ENCODE measurements at regions not wholly inside any gene's neighbourhood (a gene's known extent, or its start where the extent isn't known, plus 50 kb on each side); places are given as distances from the start of the nearest gene placed in this dataset.
"Not testable (repeated sequence)": the region's sequence is repeated elsewhere in the genome, so short reads cannot be mapped to it uniquely, and the experiment has no call there.

- no peak for DNase-seq
Measured at GRCh38 chr17:68782789-68783188, 172.4 kb downstream of the ABCA8 start.

GRCh38 chr17:68780596-68780995, 174.6 kb downstream of the ABCA8 start:
- DNase-seq = no peak

DNA sequence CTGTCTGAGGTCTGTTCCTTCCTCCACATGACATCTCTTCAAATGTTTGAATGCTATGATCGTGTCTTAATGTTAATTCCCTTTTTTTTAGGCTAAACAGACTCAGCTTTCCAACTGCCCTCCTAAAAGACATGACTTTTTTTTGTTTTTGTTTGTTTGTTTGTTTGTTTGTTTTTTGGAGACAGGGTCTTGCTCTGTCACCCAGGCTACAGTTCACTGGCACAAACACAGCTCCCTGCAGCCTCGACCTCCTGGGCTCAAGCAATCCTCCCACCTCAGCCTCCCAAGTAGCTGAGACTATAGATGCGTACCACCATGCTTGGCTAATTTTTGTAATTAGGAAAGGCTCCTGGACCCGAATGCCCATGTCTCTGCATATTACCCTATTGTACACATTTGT, 176.5 kb downstream of the ABCA8 start:
- no peak for DNase-seq

GRCh38 chr17:68777856-68778694, 176.9 kb upstream of the FAM20A start:
- DNase-seq = no peak

DNA sequence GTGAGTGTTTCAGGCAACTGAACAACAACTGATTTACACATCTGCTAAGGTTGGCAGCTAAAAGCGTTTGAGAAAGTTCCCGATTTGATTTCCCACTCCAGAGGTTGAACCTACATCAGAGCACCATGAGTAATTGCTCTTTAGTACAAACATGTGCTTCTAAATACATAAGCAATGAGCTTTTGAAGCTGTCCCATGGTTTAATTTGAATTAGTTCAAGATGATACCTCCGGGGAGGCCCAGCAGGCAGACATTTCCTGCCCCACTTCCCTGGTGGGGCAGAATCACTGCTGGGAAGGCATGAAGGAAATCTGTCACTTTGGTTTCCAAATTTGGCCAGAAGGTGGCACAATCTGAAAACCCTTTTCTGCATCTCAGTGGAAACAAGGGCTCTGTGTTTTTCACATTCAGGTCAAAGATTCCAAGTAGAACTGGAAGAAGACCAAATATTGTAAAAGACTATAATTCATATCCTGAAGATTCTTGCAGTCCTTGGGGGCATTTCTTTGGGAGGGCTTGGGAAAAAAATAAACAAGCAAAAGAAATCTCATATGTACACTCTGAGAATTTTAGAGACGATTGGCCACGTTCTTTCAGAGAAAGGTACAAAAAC, 176.2 kb upstream of the FAM20A start:
- DNase-seq = peak in 43 of 58 donors; percentile 5 to 85 (median 31)

DNA sequence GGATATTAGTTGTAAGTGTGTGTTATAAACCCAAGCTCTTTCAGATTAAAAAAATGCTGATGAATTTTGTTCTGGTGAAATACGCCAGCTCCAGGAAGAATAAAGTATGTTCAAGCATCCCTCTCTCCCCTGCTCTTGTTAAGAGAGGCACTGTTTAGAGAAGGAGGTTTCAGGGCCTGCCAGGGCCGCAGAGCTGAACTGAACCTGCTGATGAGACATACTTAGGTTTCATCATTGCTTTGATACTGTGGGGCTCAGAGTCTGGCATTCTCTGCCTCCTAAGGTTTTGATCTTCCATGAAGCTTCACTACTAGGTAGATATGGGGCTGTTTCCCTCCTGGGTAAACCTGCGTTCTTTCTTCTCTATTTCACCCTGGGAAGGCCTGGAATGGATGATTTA, 175.3 kb upstream of the FAM20A start:
- DNase-seq = no peak

DNA sequence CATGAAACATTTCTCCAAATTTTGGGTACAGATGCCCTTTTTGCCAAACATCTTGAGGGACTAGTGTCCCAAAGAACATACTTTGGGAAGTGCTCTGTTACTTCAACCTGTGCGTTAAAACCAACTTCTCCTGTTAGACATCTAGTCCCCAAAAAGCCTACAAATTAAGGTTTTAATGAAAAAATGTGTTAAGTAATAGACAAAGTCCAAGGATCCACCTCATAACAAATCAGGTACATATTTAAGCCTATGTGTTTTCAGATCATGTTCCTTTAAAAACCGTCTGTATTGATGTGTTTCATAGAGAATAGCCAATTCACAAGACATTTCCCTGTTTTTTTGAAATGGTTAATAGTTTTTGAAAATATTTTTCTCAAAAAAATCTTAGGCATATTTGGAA, 174.8 kb upstream of the FAM20A start:
- DNase-seq = no peak

DNA sequence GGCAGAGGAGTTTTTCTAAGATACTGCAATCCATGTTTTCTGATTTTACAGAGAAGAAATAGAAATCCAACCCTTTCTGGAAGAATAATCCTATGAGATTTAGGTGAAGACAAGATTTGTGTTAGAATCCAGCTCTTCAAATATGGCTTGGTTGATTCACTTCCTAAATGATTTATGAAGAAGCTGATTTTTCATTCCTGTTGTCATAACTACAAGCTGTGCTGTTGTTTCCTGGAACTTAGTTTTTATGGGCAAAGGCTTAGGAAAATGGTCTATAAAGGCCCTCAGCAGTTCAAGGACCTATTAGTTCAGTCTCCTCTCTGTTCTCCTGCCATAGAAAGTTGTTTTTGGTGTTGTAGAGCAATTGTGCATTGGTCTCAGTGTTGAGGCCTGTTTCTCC, 174.2 kb upstream of the FAM20A start:
- no peak for DNase-seq

DNA sequence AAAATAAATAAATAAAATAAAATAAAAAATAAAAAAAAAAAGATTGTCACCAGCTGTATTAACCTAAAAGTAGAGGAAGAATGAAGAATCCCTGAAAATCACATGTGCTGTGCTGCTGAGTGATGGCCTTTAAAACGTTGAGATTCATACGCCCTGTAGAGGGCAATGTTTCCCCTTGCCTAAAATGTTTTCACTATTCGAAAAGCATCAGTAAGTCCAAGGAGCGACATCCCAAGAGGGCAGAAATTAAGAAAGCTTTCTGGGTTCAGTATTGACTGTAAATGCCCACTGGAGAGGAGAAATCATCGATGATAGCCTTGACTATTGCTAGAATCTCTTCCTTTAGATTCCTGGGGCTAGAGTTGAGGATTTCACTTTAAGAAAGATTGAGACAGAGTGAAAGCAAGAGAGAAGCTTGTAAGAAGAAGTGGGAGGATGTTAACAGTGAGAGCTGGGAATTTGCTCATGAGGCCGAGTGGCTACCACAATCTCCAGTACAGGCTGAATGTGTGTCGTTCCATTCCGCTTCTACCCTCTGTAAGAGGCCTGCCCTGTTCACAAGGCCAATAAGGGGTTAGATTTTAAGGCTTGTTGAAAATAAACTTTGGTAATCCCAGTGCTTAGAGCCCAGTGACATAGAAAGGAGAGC, 170.8 kb upstream of the FAM20A start:
- DNase-seq = peak in 17 of 58 donors; percentile 1 to 52 (median 16)

- DNase-seq = no peak
Measured at GRCh38 chr17:68768804-68769203, 167.6 kb upstream of the FAM20A start.

GRCh38 chr17:68766640-68767039, 165.5 kb upstream of the FAM20A start:
- no peak for DNase-seq

GRCh38 chr17:68763562-68763961, 162.4 kb upstream of the FAM20A start:
- no peak for DNase-seq

DNA sequence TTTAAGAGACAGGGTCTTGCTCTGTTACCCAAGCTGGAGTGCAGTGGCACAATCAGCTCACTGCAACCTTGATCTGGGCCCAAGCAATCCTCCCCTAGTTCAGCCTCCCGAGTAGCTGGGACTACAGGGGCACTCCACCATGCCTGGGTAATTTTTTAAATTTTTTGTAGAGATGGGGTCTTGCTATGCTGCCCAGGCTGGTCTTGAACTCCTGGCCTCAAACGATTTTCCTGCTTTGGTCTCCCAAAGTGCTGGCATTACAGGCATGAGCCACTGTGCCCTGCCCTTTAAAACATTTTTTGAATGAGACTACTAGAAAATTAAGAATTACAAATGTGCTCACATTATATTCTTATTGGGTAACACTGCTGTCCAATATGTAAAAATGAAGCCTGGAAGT, 161.7 kb upstream of the FAM20A start:
- DNase-seq = no peak

DNA sequence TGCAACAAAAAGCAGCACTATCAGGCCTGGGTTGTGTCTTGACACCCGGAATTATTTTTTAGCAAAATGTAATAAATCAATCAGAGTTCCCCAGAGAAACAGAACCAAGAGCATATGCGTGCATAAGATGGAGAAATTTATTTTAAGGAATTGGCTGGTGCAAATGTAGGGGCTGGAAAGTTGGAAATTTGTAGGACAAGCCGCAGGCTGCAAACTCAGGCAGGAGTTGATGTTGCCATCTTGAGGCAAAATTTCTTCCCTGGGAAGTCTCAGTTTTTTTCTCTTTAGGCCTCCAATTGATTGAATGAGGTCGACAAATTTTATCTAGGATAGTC, 158.9 kb upstream of the FAM20A start:
- no peak for DNase-seq

GRCh38 chr17:68759343-68760140, 158.4 kb upstream of the FAM20A start:
- peak in 57 of 58 donors; percentile 1 to 89 (median 67) for DNase-seq

DNA sequence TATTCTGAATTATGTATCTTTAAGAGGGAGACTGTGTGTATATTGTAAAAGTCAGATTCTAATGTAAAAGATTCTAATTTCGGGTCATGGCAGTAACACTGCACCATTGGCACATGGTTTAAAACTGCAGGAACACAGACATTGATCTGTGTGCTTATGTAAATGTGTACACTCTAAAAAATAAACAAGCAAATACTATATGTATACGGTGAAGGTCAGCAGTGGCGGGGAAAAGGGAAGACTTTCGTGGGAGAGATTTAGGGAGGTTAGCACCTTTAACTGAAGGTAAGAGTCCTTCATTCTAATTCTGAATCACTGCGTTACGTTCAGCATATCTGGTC, 157.8 kb upstream of the FAM20A start:
- no peak for DNase-seq

DNA sequence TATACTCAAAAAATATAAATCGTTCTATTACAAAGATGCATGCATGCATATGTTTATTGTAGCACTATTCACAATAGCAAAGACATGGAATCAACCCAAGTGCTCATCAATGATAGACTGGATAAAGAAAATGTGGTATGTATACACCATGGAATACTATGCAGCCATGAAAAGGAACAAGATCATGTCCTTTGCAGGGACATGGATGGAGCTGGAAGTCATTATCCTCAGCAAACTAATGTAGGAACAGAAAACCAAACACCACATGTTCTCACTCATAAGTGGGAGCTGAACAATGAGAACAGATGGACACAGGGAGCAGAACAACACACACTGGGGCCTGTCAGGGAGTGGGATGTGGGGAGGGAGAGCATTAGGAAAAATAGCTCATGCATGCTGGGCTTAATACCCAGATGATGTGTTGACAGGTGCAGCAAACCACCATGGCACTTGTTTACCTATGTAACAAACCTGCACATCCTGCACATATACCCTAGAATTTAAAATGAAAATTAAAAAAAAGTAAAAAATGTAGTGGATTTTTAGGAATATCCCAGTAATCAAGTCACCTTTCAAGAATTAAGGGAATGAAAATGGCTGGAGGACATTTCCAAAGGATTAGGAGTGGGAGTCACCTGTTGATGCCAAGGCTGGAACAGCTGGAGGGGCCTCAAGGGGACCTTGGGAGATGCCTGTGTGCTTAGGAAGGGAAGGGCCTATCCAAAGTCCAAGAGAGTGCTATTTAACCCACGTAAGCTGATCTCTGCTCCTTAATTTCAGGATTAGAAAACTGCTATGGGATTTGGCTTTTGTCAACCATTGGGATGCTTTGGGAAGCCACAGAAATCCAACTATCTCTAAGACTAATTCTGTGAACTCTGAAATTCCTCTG, 156.9 kb upstream of the FAM20A start:
- DNase-seq = not testable (repeated sequence)

DNA sequence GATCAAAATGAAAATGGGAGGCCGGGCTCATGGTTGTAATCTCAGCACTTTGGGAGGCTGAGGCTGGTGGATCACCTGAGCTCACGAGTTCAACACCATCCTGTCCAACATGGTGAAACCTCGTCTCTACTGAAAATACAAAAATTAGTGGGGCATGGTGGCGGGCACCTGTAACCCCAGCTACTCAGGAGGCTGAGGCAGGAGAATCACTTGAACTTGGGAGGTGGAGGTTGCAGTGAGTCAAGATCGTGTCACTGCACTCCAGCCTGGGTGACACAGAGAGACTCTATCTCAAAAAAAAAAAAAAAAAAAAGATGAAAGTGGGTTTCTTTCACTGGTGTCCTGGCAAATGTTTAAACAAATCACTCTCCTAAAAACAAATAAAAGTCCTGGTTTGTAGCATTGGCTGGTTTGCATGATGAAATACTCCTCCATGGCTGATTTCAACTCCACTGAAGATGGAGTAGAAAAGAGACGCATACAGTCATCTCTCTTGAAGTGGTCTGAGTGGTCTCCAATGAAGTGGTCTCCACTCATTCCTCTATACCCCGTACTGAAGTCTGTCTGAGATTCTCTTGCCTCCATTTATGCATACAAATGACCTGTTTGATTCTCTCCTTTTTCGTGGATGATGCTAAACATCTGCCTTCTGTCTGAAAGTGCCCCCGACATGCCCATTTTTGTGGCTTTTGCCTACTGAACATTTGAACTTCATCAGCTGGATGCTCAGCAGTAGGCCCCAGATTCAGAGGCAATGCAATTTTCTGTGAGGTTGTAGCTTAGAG, 153.0 kb upstream of the FAM20A start:
- DNase-seq = no peak

DNA sequence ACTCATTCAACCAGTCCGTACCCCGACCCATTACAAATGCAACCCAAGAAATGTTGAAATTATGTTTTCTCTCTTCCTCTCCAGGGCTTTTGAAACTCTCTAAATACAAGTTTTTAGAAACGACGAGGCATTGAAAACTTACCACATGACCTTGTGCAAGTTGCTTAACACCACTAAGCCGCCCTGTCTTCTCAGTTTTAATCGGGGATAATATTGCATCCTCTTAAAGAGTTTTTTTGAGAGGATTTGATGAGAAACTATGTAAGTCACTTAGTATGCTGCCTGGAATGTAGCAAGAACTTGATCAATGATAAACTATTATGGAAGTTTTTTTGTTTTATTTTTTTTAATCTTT, 149.0 kb upstream of the FAM20A start:
- no peak for DNase-seq
